GF-D8 (cell line): ENCODE measurements at regions not wholly inside any gene's neighbourhood (a gene's known extent, or its start where the extent isn't known, plus 50 kb on each side); places are given as distances from the start of the nearest gene placed in this dataset.

Source experiments
- DNase-seq: peaks from one replicate; lab custom pipeline; 2025; lab: John Stamatoyannopoulos, UW

DNA sequence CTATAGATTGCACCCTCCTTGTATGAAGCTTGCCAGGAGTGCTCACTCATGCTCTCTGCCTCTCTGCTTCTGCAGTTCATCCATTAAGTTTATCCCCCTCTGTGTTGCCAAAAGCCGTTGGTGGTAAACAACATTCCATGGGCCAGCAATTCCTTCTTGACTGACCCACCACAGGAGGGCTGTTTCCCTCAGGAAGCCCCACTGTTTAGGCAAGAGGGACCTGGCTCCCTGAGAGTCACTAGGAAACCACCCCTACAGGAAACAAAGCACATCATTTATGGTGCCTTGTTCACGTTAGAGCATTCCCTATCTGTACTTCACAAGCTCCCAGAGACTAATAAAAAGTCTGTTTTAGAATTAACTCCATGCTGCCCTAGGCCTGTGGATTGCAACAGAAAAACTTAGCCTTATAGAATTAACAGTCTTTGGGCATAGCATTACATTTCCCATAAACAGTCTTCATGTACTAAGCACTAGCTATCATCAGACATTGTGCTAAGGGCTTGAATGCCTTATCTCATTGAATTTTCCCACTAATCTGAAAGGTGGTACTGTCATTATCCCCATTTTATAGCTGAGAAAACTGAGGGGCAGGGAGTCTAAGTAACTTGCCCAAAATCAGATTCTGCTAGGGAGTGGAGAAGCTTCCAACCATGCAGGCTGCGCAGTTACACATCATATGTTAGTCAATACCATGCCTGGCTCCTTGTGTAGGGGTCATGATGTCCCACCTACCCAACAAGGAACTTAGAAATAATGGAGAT, 149.9 kb downstream of the SHQ1 start:
- DNase-seq: no peak

DNA sequence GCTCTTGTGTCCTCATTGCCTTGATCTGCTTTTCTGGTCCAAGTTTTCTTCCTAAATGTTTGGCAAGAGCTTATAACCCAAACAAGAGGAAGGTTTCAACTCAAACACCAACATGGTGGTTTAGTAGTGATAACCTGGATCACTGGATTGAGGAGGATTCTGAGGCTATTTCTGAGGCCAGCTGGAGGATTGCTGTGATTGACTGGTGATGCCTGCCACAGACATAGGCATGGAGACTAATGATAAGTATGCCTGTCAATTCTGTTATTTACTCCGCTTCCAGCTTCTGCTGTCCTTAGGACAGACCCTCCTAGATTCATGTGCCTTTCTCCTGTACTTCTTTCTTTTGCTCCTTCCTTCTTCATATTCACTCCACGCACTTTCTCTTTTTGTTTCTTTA, 150.5 kb downstream of the SHQ1 start:
- no peak for DNase-seq

- DNase-seq: no peak
Observed at GRCh38 chr3:72696815-72697214, 151.4 kb downstream of the SHQ1 start.

DNA sequence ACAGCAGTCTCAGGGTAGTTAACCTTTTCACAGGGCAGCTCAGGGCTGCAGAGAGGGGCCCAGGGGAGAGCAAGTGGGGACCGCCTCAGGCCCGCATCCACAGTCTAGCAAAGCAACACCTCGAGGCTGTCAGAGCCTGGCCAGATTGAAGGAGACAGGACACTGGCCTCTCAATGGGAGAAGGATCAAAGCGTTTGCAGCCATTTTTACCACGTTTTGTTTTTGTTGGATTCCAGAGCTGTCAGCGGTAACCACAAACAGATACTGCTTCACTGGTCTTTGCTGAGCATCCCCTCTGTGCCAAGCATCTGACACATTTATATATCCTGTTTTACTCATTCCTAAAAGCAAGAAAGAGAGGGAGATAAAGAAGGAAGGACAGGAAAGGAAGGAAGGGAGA, 153.8 kb downstream of the SHQ1 start:
- no peak for DNase-seq

- no peak for DNase-seq
Observed at GRCh38 chr3:72692990-72693389, 155.3 kb downstream of the SHQ1 start.

GRCh38 chr3:72690629-72691028, 157.6 kb downstream of the SHQ1 start:
- no peak for DNase-seq

GRCh38 chr3:72682936-72683452, 165.3 kb downstream of the SHQ1 start:
- no peak for DNase-seq

DNA sequence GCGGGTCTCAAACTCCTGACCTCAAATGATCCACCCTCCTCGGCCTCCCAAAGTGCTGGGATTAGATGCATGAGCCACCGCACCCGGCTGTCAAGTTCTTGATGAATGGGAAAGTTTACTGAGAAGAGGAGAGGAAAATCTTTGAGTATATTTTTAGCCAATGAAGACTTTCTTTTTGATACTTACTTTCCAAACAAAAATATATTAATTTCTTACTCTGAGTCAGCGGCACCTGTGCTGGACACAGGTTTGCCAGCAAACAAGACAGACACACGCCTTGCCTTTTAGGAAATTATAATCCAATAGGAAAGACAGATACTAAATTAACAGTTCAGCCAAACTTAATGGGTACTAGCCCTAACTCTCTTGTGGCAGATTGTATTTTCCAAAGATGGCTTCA, 166.6 kb downstream of the SHQ1 start:
- no peak for DNase-seq

DNA sequence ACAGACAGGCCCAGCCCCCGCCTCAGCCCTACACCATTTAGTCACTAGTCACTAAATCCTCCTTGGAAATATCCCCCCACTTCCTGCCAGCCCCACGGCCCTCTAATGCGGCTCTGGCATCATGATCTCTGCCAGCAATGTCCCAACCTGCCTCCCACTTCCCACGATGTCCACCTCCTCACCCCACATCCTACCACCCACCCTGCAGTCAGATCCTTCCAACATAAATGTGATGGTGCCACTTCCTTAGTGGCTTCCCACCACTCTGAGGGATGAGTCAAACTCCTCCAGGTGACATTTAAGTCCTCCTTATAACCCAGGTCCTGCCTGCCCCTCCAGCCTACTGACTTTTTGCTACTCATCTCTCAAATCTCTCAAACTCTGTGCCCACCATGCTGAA, 167.5 kb downstream of the SHQ1 start:
- DNase-seq: no peak

GRCh38 chr3:72679540-72680198, 168.6 kb downstream of the SHQ1 start:
- no peak for DNase-seq

DNA sequence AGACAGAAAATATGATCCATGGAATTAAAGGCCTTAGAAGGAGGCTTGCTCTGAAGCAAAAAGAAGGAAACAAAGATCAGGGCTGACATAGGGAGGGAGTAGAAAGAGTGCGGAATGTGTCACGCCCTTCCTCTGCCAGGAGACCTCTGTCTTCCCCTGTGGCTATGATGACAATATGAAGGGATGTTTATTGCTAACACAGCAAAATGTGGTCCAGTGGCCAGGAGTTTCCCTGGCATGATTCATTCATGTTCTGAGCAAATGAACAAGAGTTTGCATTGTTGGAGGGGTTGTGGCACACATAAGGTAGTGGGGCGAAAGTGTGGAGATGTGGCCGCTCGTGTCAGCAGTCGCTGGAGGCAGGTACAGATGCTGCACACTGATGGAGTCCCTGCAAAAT, 169.4 kb downstream of the SHQ1 start:
- DNase-seq: no peak

DNA sequence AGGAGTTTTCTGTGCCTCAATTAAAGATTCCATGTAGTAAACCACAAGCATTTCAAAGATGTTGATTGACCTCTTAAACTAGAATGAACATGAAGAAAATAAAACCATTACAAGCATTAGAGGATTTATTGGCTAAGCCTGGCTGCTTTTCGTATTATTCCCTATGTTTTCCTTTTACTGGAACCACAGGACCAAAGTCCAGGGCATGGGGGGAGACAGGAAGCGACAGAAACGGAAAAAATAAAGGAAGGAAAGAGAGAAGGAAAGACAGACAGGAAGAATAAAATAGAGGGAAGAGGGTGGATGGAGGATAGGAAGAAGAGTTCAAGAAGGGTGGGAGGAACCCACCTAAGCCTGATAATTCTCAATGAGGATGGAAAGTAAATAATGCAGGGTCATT, 169.9 kb downstream of the SHQ1 start:
- no peak for DNase-seq

- peak; percentile 7 for DNase-seq
Observed at GRCh38 chr3:72675243-72675642, 173.0 kb downstream of the SHQ1 start.

- no peak for DNase-seq
Observed at GRCh38 chr3:72673011-72673771, 175.1 kb downstream of the SHQ1 start.

DNA sequence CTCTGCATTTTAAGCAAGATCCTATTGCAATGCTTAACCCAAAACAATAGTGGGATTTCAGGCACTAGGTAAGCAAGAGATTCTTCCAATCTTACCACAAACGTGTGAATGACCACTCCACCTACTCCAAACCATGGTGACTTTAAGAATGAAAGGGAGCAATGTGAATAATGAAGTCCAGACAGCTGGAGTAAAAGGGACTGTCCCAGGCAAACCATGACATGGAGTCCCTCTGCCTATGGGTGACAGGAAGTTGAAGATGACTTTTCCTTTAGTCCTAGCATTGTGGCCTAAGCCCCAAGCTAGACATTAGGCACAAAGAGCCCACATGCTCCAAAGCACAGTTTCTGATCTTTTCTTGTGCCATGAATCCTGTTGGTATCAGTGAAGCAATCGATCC, 179.0 kb downstream of the SHQ1 start:
- no peak for DNase-seq

- DNase-seq: no peak
Observed at GRCh38 chr3:72666447-72666755, 181.8 kb downstream of the SHQ1 start.

- no peak for DNase-seq
Observed at GRCh38 chr3:72665701-72666446, 182.4 kb downstream of the SHQ1 start.

DNA sequence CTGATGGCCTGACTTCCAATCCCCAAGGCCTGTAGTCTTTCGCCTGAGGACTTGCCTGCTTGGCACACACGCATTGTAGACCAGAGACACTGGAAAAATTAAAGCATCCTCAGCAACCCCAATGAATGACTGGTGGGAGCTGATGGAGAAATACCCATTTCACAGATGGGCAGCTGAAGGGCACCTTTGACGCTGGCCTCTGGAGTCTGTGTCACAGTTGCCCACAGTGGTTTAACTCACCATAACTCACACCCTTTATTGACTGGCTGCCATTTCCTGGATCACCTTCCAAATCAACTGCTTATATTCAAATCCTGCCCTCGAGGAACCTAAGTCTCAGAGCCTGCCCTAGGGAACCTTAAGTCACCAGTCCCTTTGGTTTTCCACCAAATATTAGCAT, 183.1 kb downstream of the SHQ1 start:
- no peak for DNase-seq

GRCh38 chr3:72664184-72664975, 183.9 kb downstream of the SHQ1 start:
- no peak for DNase-seq

DNA sequence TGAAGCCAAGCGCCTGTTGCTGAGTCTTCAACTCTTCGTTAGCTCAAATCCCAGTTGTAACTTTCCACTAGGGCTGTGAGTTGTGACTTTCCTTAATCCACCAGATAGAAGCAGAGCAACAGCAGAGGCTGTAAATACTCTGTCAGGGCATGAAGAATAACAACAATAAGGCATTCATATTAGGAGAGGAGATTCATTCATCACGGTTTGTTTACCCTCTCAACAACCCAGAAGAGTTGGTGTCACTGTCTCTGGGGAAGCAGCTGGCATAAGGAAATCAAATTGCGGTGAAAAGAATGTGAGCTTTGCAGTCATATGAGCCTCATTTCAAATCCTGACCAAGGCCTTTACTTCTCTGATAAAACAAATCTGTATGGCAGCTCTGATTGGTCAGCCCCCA, 184.8 kb downstream of the SHQ1 start:
- no peak for DNase-seq

- DNase-seq: no peak
Observed at GRCh38 chr3:72661115-72661457, 187.2 kb downstream of the SHQ1 start.
